H1 (cell line): ENCODE measurements at regions not wholly inside any gene's neighbourhood (a gene's known extent, or its start where the extent isn't known, plus 50 kb on each side); places are given as distances from the start of the nearest gene placed in this dataset.

Experiments
- BCL11A ChIP-seq, 2 experiments: IDR thresholded peaks; one replicate each; pipeline ENCODE4 v1.6.1; 2011; ENCODE audit warnings: low read depth in 2 of 2, low read length in 2 of 2, mild to moderate bottlenecking in 2 of 2
- EP300 ChIP-seq, 2 experiments: IDR thresholded peaks; 1 replicate in 1 of 2; 2 replicates in 1 of 2; pipeline ENCODE4 v1.6.1; 2011 to 2012; ENCODE audit warnings: low read depth in 2 of 2, low read length in 2 of 2, mild to moderate bottlenecking in 2 of 2, borderline replicate concordance in 1 of 2, inconsistent platforms in 1 of 2, moderate library complexity in 1 of 2
- SIX5 ChIP-seq: IDR thresholded peaks from 2 replicates; pipeline ENCODE4 v1.6.1; 2011; ENCODE audit warnings: mild to moderate bottlenecking, low read depth, low read length

DNA sequence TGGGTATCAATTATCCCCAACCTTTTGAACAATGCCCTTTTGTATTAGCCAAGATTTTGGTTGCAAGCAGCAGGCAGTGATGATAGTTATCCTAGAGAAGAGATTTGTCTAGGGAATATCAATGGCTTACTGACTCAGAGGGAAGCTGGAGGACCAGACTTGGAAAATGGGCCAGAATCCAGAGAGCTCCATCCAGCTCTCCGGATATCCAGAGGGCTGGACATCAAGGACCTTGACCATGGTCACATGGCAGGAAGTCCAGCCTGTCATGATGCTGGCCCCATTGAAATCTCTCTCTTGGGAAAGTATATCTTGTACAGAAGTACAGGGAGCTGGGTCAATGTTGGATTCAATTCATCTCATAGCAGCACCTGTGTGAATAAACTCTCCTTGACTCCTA, 148.5 kb upstream of the PDZRN3 start (continued):
- TF ChIP-seq BCL11A (IDR thresholded peaks at IDR 0.05; ENCODE audit: low read depth in 2 of 2, low read length in 2 of 2), result no peak
- TF ChIP-seq EP300 (IDR thresholded peaks at IDR 0.05; ENCODE audit: borderline replicate concordance in 1 of 2, low read depth in 2 of 2, low read length in 2 of 2), result no peak
- TF ChIP-seq SIX5, result no peak
